Esophagus squamous epithelium (tissue), 5 donors: ENCODE measurements at regions not wholly inside any gene's neighbourhood (a gene's known extent, or its start where the extent isn't known, plus 50 kb on each side); places are given as distances from the start of the nearest gene placed in this dataset.

ENCODE experiments used
- DNase-seq: peaks from one replicate; lab custom pipeline; 2025; lab: John Stamatoyannopoulos, UW
- H3K27ac ChIP-seq, 4 donors: fragments of 200-600 bp; sonication (generic); one replicate each; pipeline ENCODE4 v1.5.1; 2016 to 2019; ENCODE audit warnings: mild to moderate bottlenecking in 1 of 4
- H3K27me3 ChIP-seq, 4 donors: fragments of 200-600 bp; sonication (generic); 1 replicate in 3 of 4; 2 replicates in 1 of 4; pipeline versions ENCODE4 v1.5.1 to v1.6.0; 2017 to 2021; ENCODE audit warnings: antibody characterized with exemption in 1 of 4
- H3K36me3 ChIP-seq, 3 donors: fragments of 200-600 bp; sonication (generic); one replicate each; pipeline ENCODE4 v1.5.1; 2016 to 2019
- H3K4me1 ChIP-seq, 3 donors: fragments of 200-600 bp; sonication (generic); one replicate each; pipeline ENCODE4 v1.5.1; 2017 to 2019
- H3K4me3 ChIP-seq, 4 donors: fragments of 200-600 bp; sonication (generic); 1 replicate in 3 of 4; 2 replicates in 1 of 4; pipeline ENCODE4 v1.5.1; 2016 to 2019; ENCODE audit warnings: mild to moderate bottlenecking in 2 of 4, moderate library complexity in 1 of 4
- H3K9me3 ChIP-seq, 3 donors: fragments of 200-600 bp; sonication (generic); one replicate each; pipeline ENCODE4 v1.5.1; 2016 to 2019
- POLR2A ChIP-seq, 4 donors: fragments of 450-650 bp; IDR thresholded peaks; one replicate each; pipeline ENCODE4 v1.6.1; 2017; ENCODE audit warnings: antibody characterized with exemption in 4 of 4, mild to moderate bottlenecking in 4 of 4, moderate library complexity in 3 of 4
- WGBS, 2 donors: methylation state at CpG; one replicate each; pipeline ENCODE4 v1.1.5; 2018; 5-methylcytosine and 5-hydroxymethylcytosine counted together
- intact Hi-C: fragments of 100-400 bp; cut with DNase I; formaldehyde crosslinking; loops from one replicate; pipeline ENCODE4 v1.15.0; 2022
- TF ChIP-seq, protein P1 (sequence below), 6 experiments: fragments of 450-650 bp in 4 of 6; fragments of 200-600 bp in 2 of 6; sonication (generic) in 2 of 6; IDR thresholded peaks; one replicate each; pipeline ENCODE4 v1.5.1; 2016 to 2019; ENCODE audit warnings: antibody characterized with exemption in 6 of 6, mild to moderate bottlenecking in 4 of 6, moderate library complexity in 4 of 6
- donor health status: DM: yes; HTN: yes; CAD: no.

DNA sequence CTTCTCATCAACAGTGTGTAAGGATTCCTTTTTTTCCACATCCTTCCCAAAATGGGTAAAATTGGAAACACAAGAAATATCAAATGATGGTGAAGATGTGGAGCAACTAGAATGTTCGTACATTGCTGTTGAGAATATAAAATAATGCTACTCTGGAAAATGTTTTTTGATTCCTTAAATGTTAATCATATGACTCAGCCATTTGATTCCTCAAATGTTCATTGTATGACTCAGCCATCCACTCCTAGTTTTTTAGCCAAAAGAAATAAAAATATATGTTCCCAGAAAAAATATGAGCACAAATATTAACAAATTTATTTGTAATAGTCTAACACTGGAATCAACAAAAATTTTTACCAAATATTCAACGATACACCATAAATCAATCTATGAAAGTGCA, 1108.6 kb downstream of the LRFN5 start:
- no peaks in the 10 kb centered on the region for H3K9me3 ChIP-seq
- H3K27ac ChIP-seq = no peak overlapping the region
- H3K4me3 ChIP-seq = no peak overlapping the region
- TF ChIP-seq, protein P1, sequence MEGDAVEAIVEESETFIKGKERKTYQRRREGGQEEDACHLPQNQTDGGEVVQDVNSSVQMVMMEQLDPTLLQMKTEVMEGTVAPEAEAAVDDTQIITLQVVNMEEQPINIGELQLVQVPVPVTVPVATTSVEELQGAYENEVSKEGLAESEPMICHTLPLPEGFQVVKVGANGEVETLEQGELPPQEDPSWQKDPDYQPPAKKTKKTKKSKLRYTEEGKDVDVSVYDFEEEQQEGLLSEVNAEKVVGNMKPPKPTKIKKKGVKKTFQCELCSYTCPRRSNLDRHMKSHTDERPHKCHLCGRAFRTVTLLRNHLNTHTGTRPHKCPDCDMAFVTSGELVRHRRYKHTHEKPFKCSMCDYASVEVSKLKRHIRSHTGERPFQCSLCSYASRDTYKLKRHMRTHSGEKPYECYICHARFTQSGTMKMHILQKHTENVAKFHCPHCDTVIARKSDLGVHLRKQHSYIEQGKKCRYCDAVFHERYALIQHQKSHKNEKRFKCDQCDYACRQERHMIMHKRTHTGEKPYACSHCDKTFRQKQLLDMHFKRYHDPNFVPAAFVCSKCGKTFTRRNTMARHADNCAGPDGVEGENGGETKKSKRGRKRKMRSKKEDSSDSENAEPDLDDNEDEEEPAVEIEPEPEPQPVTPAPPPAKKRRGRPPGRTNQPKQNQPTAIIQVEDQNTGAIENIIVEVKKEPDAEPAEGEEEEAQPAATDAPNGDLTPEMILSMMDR (IDR thresholded peaks at IDR 0.05) = no peak
- TF ChIP-seq POLR2A (IDR thresholded peaks at IDR 0.05) = no peak
- H3K27me3 ChIP-seq = no peaks in the 10 kb centered on the region
- DNase-seq = no peak
- 69 to 73% methylated on average over 2 of the region's 2 CpGs for WGBS, 2 donors
- H3K36me3 ChIP-seq = no peaks in the 10 kb centered on the region
- intact Hi-C loops = no loop called here
- H3K4me1 ChIP-seq = no peaks in the 10 kb centered on the region

GRCh38 chr14:42710071-42710470, 1103.4 kb downstream of the LRFN5 start:
- no peak overlapping the region for H3K4me3 ChIP-seq
- H3K9me3 ChIP-seq = no peaks in the 10 kb centered on the region
- H3K36me3 ChIP-seq = no peaks in the 10 kb centered on the region
- no peak for DNase-seq
- TF ChIP-seq, protein P1 (IDR thresholded peaks at IDR 0.05) = no peak
- no peak for TF ChIP-seq POLR2A (IDR thresholded peaks at IDR 0.05)
- intact Hi-C loops = no loop called here
- no peaks in the 10 kb centered on the region for H3K27me3 ChIP-seq
- no peaks in the 10 kb centered on the region for H3K4me1 ChIP-seq
- WGBS, 2 donors = 69 to 73% methylated on average over 4 of the region's 4 CpGs
- H3K27ac ChIP-seq = no peak overlapping the region

- no peak for TF ChIP-seq POLR2A (IDR thresholded peaks at IDR 0.05)
- TF ChIP-seq, protein P1 (IDR thresholded peaks at IDR 0.05) = no peak
- Histone ChIP-seq H3K9me3 (no peaks in the 10 kb centered on the region), H3K36me3 (no peaks in the 10 kb centered on the region), H3K4me1 (no peaks in the 10 kb centered on the region), H3K4me3 (no peak overlapping the region), H3K27ac (no peak overlapping the region), H3K27me3 (no peaks in the 10 kb centered on the region)
- DNase-seq = no peak
- 55 to 63% methylated on average over 1 of the region's 1 CpG for WGBS, 2 donors
- intact Hi-C loops = no loop called here
Measured at GRCh38 chr14:42703501-42703900, 1096.8 kb downstream of the LRFN5 start.

GRCh38 chr14:42687421-42687820, 1080.7 kb downstream of the LRFN5 start:
- no peaks in the 10 kb centered on the region for H3K36me3 ChIP-seq
- no peak overlapping the region for H3K27ac ChIP-seq
- intact Hi-C loops = no loop called here
- no peak overlapping the region for H3K4me3 ChIP-seq
- TF ChIP-seq POLR2A (IDR thresholded peaks at IDR 0.05) = no peak
- TF ChIP-seq, protein P1 (IDR thresholded peaks at IDR 0.05) = no peak
- H3K27me3 ChIP-seq = no peaks in the 10 kb centered on the region
- WGBS, 2 donors = 23 to 40% methylated on average over 2 of the region's 2 CpGs
- no peak for DNase-seq
- H3K9me3 ChIP-seq = no peaks in the 10 kb centered on the region
- no peaks in the 10 kb centered on the region for H3K4me1 ChIP-seq

- no peaks in the 10 kb centered on the region for H3K36me3 ChIP-seq
- no peak for DNase-seq
- no peaks in the 10 kb centered on the region for H3K27me3 ChIP-seq
- WGBS, 2 donors = 63 to 72% methylated on average over 2 of the region's 2 CpGs
- TF ChIP-seq POLR2A (IDR thresholded peaks at IDR 0.05) = no peak
- TF ChIP-seq, protein P1 (IDR thresholded peaks at IDR 0.05) = no peak
- no peaks in the 10 kb centered on the region for H3K9me3 ChIP-seq
- intact Hi-C loops = no loop called here
- no peak overlapping the region for H3K4me3 ChIP-seq
- H3K4me1 ChIP-seq = no peaks in the 10 kb centered on the region
- H3K27ac ChIP-seq = no peak overlapping the region
Measured at GRCh38 chr14:42683707-42684106, 1077.0 kb downstream of the LRFN5 start.
